HEK293 (cell line): ENCODE measurements at regions not wholly inside any gene's neighbourhood (a gene's known extent, or its start where the extent isn't known, plus 50 kb on each side); places are given as distances from the start of the nearest gene placed in this dataset.

Experiments used
- CTCF ChIA-PET: fragments of 350-600 bp; formaldehyde crosslinking; extraction: SDS; loops from one replicate; lab custom pipeline; 2021; ENCODE audit warnings: antibody characterized with exemption; lab: Yijun Ruan, JAX
- POLR2A ChIA-PET: fragments of 300-600 bp; formaldehyde crosslinking; extraction: SDS; loops from one replicate; lab custom pipeline; 2020; ENCODE audit warnings: antibody characterized with exemption, inconsistent platforms; lab: Yijun Ruan, JAX
- H3K27ac ChIP-seq: fragments of 200-500 bp; sonication (Bioruptor generic); 2 replicates; pipeline ENCODE4 v1.5.1; 2014; ENCODE audit warnings: low read depth, low read length, control low read depth, inconsistent platforms; ENCODE audit errors: extremely low read depth
- H3K36me3 ChIP-seq, 2 experiments: fragments of 200-500 bp in 1 of 2; sonication (Bioruptor generic) in 1 of 2; 1 replicate in 1 of 2; 2 replicates in 1 of 2; pipeline ENCODE4 v1.5.1; 2014 to 2017; ENCODE audit warnings: inconsistent platforms in 2 of 2, low read length in 2 of 2; ENCODE audit not compliant: control insufficient read depth in 2 of 2, insufficient read depth in 1 of 2
- H3K4me1 ChIP-seq: fragments of 200-500 bp; sonication (Bioruptor generic); 2 replicates; pipeline ENCODE4 v1.5.1; 2014; ENCODE audit warnings: mild to moderate bottlenecking, low read length, inconsistent platforms; ENCODE audit not compliant: control insufficient read depth, insufficient read depth
- H3K4me3 ChIP-seq: 2 replicates; pipeline ENCODE4 v1.5.1; 2011; ENCODE audit warnings: low read depth, mild to moderate bottlenecking, control low read depth, low read length, moderate library complexity
- H3K9me3 ChIP-seq: fragments of 200-500 bp; sonication (Bioruptor generic); 2 replicates; pipeline ENCODE4 v1.5.1; 2014; ENCODE audit warnings: low read depth, low read length, inconsistent platforms; ENCODE audit not compliant: control insufficient read depth, insufficient read depth
- FEZF1 ChIP-seq: fragments of 450-650 bp; formaldehyde crosslinking; IDR thresholded peaks from 2 replicates; pipeline ENCODE4 v1.5.1; 2016; ENCODE audit warnings: missing biosample characterization, missing genetic modification characterization
- KLF17 ChIP-seq: fragments of 450-650 bp; formaldehyde crosslinking; IDR thresholded peaks from 2 replicates; pipeline ENCODE4 v1.5.1; 2016; ENCODE audit warnings: missing biosample characterization, missing genetic modification characterization
- MEIS1 ChIP-seq: sonication (generic); formaldehyde crosslinking; IDR thresholded peaks from 2 replicates; pipeline ENCODE4 v1.8.1; 2022; ENCODE audit warnings: missing genetic modification reagents, mild to moderate bottlenecking, borderline replicate concordance
- OSR2 ChIP-seq: fragments of 450-650 bp; formaldehyde crosslinking; IDR thresholded peaks from 2 replicates; pipeline ENCODE4 v1.5.1; 2016; ENCODE audit warnings: missing biosample characterization, missing genetic modification characterization
- PRDM2 ChIP-seq: fragments of 450-650 bp; formaldehyde crosslinking; IDR thresholded peaks from 2 replicates; pipeline ENCODE4 v1.5.1; 2016; ENCODE audit warnings: missing biosample characterization, missing genetic modification characterization, borderline replicate concordance
- RBAK ChIP-seq: fragments of 450-650 bp; formaldehyde crosslinking; IDR thresholded peaks from 2 replicates; pipeline ENCODE4 v1.5.1; 2016; ENCODE audit warnings: missing biosample characterization, missing genetic modification characterization
- SETDB1 ChIP-seq: IDR thresholded peaks from one replicate; pipeline ENCODE4 v1.6.1; 2017; ENCODE audit warnings: mild to moderate bottlenecking, low read length, moderate library complexity, mixed read lengths; ENCODE audit not compliant: insufficient read length
- TSHZ1 ChIP-seq: fragments of 450-650 bp; formaldehyde crosslinking; IDR thresholded peaks from 2 replicates; pipeline ENCODE4 v1.5.1; 2016; ENCODE audit warnings: missing biosample characterization, missing genetic modification characterization, borderline replicate concordance
- ZNF174 ChIP-seq: fragments of 450-650 bp; formaldehyde crosslinking; IDR thresholded peaks from 2 replicates; pipeline ENCODE4 v1.5.0; 2017; ENCODE audit warnings: missing biosample characterization, mild to moderate bottlenecking, missing genetic modification characterization
- ZNF239 ChIP-seq: fragments of 450-650 bp; formaldehyde crosslinking; IDR thresholded peaks from 2 replicates; pipeline ENCODE4 v1.5.1; 2016; ENCODE audit warnings: missing biosample characterization, missing genetic modification characterization
- ZNF274 ChIP-seq, 2 experiments: fragments of 200-500 bp in 1 of 2; fragments of 450-650 bp in 1 of 2; sonication (Bioruptor generic) in 1 of 2; formaldehyde crosslinking in 1 of 2; IDR thresholded peaks; 2 replicates each; pipeline versions ENCODE4 v1.5.1 to v1.6.1; 2014 to 2016; ENCODE audit warnings: borderline replicate concordance in 1 of 2, inconsistent platforms in 1 of 2, low read length in 1 of 2, missing biosample characterization in 1 of 2, missing genetic modification characterization in 1 of 2
- ZNF558 ChIP-seq: fragments of 450-650 bp; formaldehyde crosslinking; IDR thresholded peaks from 2 replicates; pipeline ENCODE4 v1.5.1; 2016; ENCODE audit warnings: missing biosample characterization, missing genetic modification characterization
- ZSCAN4 ChIP-seq: fragments of 450-650 bp; formaldehyde crosslinking; IDR thresholded peaks from 2 replicates; pipeline ENCODE4 v1.5.1; 2017; ENCODE audit warnings: missing biosample characterization, missing genetic modification characterization
- TF ChIP-seq, protein P1 (sequence below): fragments of 450-650 bp; formaldehyde crosslinking; IDR thresholded peaks from 2 replicates; pipeline ENCODE4 v1.5.1; 2017; ENCODE audit warnings: missing biosample characterization, mild to moderate bottlenecking, missing genetic modification characterization, moderate library complexity
- TF ChIP-seq, protein P2 (sequence below): fragments of 450-650 bp; formaldehyde crosslinking; IDR thresholded peaks from 2 replicates; pipeline ENCODE4 v1.5.1; 2016; ENCODE audit warnings: missing biosample characterization, missing genetic modification characterization
- TF ChIP-seq, protein P3 (sequence below): fragments of 450-650 bp; formaldehyde crosslinking; IDR thresholded peaks from 2 replicates; pipeline ENCODE4 v1.5.1; 2017; ENCODE audit warnings: missing biosample characterization, missing genetic modification characterization

- POLR2A ChIA-PET, result no interaction called here
- CTCF ChIA-PET, result no interaction called here
- H3K27ac ChIP-seq, result no peak overlapping the region
Observed at GRCh38 chr4:35695421-35695820, 548.9 kb downstream of the ARAP2 start.

More at GRCh38 chr4:35695421-35695820, 548.9 kb downstream of the ARAP2 start:
- Histone ChIP-seq H3K4me3 (no peak overlapping the region), H3K36me3 (no peaks in the 10 kb centered on the region)
- TF ChIP-seq SETDB1, result no peak
- TF ChIP-seq, protein P1, sequence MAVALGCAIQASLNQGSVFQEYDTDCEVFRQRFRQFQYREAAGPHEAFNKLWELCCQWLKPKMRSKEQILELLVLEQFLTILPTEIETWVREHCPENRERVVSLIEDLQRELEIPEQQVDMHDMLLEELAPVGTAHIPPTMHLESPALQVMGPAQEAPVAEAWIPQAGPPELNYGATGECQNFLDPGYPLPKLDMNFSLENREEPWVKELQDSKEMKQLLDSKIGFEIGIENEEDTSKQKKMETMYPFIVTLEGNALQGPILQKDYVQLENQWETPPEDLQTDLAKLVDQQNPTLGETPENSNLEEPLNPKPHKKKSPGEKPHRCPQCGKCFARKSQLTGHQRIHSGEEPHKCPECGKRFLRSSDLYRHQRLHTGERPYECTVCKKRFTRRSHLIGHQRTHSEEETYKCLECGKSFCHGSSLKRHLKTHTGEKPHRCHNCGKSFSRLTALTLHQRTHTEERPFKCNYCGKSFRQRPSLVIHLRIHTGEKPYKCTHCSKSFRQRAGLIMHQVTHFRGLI, result no peak
- TF ChIP-seq OSR2 (tag by site-specific recombination), result no peak
- no peak for TF ChIP-seq ZSCAN4 (tag by site-specific recombination)
- TF ChIP-seq, protein P2, sequence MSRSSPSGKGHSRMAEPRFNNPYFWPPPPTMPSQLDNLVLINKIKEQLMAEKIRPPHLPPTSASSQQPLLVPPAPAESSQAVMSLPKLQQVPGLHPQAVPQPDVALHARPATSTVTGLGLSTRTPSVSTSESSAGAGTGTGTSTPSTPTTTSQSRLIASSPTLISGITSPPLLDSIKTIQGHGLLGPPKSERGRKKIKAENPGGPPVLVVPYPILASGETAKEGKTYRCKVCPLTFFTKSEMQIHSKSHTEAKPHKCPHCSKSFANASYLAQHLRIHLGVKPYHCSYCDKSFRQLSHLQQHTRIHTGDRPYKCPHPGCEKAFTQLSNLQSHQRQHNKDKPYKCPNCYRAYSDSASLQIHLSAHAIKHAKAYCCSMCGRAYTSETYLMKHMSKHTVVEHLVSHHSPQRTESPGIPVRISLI (tag by site-specific recombination), result no peak
- TF ChIP-seq KLF17 (tag by site-specific recombination), result no peak
- no peak for TF ChIP-seq ZNF174 (tag by site-specific recombination)
- TF ChIP-seq FEZF1 (tag by site-specific recombination), result no peak
- TF ChIP-seq PRDM2 (tag by site-specific recombination), result no peak
- no peak for TF ChIP-seq TSHZ1
- TF ChIP-seq, protein P3, sequence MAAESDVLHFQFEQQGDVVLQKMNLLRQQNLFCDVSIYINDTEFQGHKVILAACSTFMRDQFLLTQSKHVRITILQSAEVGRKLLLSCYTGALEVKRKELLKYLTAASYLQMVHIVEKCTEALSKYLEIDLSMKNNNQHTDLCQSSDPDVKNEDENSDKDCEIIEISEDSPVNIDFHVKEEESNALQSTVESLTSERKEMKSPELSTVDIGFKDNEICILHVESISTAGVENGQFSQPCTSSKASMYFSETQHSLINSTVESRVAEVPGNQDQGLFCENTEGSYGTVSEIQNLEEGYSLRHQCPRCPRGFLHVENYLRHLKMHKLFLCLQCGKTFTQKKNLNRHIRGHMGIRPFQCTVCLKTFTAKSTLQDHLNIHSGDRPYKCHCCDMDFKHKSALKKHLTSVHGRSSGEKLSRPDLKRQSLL, result no peak
- TF ChIP-seq RBAK, result no peak
- no peak for TF ChIP-seq MEIS1
- TF ChIP-seq ZNF239 (tag by site-specific recombination), result no peak
- no peak for TF ChIP-seq ZNF274 (IDR thresholded peaks at IDR 0.05; ENCODE audit: low read length)
- no peak for TF ChIP-seq ZNF274 (tag by site-specific recombination; IDR thresholded peaks at IDR 0.05; ENCODE audit: borderline replicate concordance)
- no peak for TF ChIP-seq ZNF558
- TF ChIP-seq, all 188 proteins: peak for 0
- H3K4me1 ChIP-seq, result no peaks in the 10 kb centered on the region
- H3K9me3 ChIP-seq, result no peaks in the 10 kb centered on the region
